ENCODE measurements at regions not wholly inside any gene's neighbourhood (a gene's known extent, or its start where the extent isn't known, plus 50 kb on each side); places are given as distances from the start of the nearest gene placed in this dataset.

GRCh38 chr17:27087935-27088766, 205.8 kb upstream of the WSB1 start:
- no peak for TF ChIP-seq CTCF (conservative IDR thresholded peaks at IDR 0.05; ENCODE audit: low read depth, low read length)
- TF ChIP-seq EZH2 (IDR thresholded peaks at IDR 0.05; ENCODE audit: low read length, unreplicated experiment), result no peak
